Mesendoderm (in vitro differentiated cells): ENCODE measurements at regions not wholly inside any gene's neighbourhood (a gene's known extent, or its start where the extent isn't known, plus 50 kb on each side); places are given as distances from the start of the nearest gene placed in this dataset.
A peak's percentile ranks its signal among the peaks of the same experiment; 100 is the strongest.
"Not testable (repeated sequence)": the region's sequence is repeated elsewhere in the genome, so short reads cannot be mapped to it uniquely, and the experiment has no call there.

Experiments used
- DNase-seq: peaks from one replicate; pipeline ENCODE4 v3.0.0; 2013
- H2AK5ac ChIP-seq: 2 replicates; pipeline ENCODE4 v1.6.1; 2013; ENCODE audit warnings: low read length, inconsistent platforms
- H2BK120ac ChIP-seq: 2 replicates; pipeline ENCODE4 v1.6.1; 2013; ENCODE audit warnings: low read depth, mild to moderate bottlenecking, low read length, moderate library complexity, mixed read lengths
- H2BK15ac ChIP-seq: replicated peaks from 2 replicates; pipeline ENCODE4 v1.6.1; 2013; ENCODE audit warnings: low read depth, mild to moderate bottlenecking, moderate library complexity
- H2BK5ac ChIP-seq: 2 replicates; pipeline ENCODE4 v1.6.1; 2013; ENCODE audit warnings: low read length, inconsistent platforms
- H3K18ac ChIP-seq: 2 replicates; pipeline ENCODE4 v1.6.1; 2013; ENCODE audit warnings: mild to moderate bottlenecking, low read length, mixed read lengths
- H3K23ac ChIP-seq: one replicate; pipeline ENCODE4 v1.6.1; 2013; ENCODE audit warnings: low read length
- H3K27ac ChIP-seq: 2 replicates; pipeline ENCODE4 v1.5.1; 2013; ENCODE audit warnings: low read depth, mild to moderate bottlenecking, inconsistent platforms, low read length, moderate library complexity
- H3K27me3 ChIP-seq: 2 replicates; pipeline ENCODE4 v1.6.1; 2013; ENCODE audit warnings: low read length, control low read depth, mild to moderate bottlenecking, inconsistent platforms; ENCODE audit not compliant: insufficient read depth, poor library complexity
- H3K36me3 ChIP-seq: 2 replicates; pipeline ENCODE4 v1.6.1; 2013; ENCODE audit warnings: low read length, inconsistent platforms; ENCODE audit not compliant: control insufficient read depth, insufficient read depth
- H3K4ac ChIP-seq: one replicate; pipeline ENCODE4 v1.6.1; 2013; ENCODE audit warnings: low read depth, mild to moderate bottlenecking, low read length, moderate library complexity
- H3K4me1 ChIP-seq: 2 replicates; pipeline ENCODE4 v1.6.1; 2013; ENCODE audit warnings: low read depth, low read length, inconsistent platforms; ENCODE audit not compliant: control insufficient read depth
- H3K4me2 ChIP-seq: 2 replicates; pipeline ENCODE4 v1.6.1; 2013; ENCODE audit warnings: low read length
- H3K4me3 ChIP-seq: 2 replicates; pipeline ENCODE4 v1.5.1; 2013; ENCODE audit warnings: mild to moderate bottlenecking, low read length
- H3K56ac ChIP-seq: one replicate; pipeline ENCODE4 v1.6.1; 2013; ENCODE audit warnings: low read length
- H3K79me1 ChIP-seq: 2 replicates; pipeline ENCODE4 v1.6.1; 2013; ENCODE audit warnings: low read length, inconsistent platforms
- H3K79me2 ChIP-seq: 2 replicates; pipeline ENCODE4 v1.6.1; 2013; ENCODE audit warnings: mild to moderate bottlenecking, low read length; ENCODE audit not compliant: control insufficient read depth, insufficient read depth
- H3K9ac ChIP-seq: 2 replicates; pipeline ENCODE4 v1.6.1; 2013; ENCODE audit warnings: low read length, inconsistent platforms
- H4K5ac ChIP-seq: one replicate; pipeline ENCODE4 v1.6.1; 2013; ENCODE audit warnings: low read length
- H4K8ac ChIP-seq: one replicate; pipeline ENCODE4 v1.6.1; 2013; ENCODE audit warnings: low read depth, mild to moderate bottlenecking, control low read depth, low read length, moderate library complexity
- WGBS: extraction: QIAGEN DNeasy Blood & Tissue Kit; methylation state at CpG from one replicate; pipeline ENCODE4 v1.1.7; 2013; ENCODE audit warnings: low lambda C conversion rate, missing lambda C conversion rate; ENCODE audit not compliant: insufficient coverage; ENCODE audit errors: extremely low coverage; 5-methylcytosine and 5-hydroxymethylcytosine counted together

DNA sequence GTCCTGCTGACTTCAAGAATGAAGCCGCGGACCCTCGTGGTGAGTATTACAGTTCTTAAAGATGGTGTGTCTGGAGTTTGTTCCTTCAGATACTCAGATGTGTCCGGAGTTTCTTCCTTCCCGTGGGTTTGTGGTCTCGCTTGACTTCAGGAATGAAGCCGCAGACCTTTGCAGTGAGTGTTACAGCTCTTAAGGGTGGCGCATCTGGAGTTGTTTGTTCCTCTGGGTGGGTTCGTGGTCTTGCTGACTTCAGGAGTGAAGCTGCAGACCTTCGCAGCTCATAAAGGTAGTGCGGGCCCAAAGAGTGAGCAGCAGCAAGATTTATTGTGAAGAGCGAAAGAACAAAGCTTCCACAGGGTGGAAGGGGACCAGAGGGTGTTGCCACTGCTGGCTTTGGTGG lies 170.2 kb downstream of the C12orf75 start:
- H3K18ac ChIP-seq, H2AK5ac ChIP-seq, H3K4me3 ChIP-seq, H4K5ac ChIP-seq, H3K79me2 ChIP-seq, H2BK15ac ChIP-seq, DNase-seq, H3K27me3 ChIP-seq, H3K4me2 ChIP-seq, H3K56ac ChIP-seq, H2BK120ac ChIP-seq, H3K27ac ChIP-seq, H3K23ac ChIP-seq, H3K79me1 ChIP-seq, H2BK5ac ChIP-seq, H3K9ac ChIP-seq, H3K4me1 ChIP-seq, H3K4ac ChIP-seq, H4K8ac ChIP-seq, H3K36me3 ChIP-seq: not testable (repeated sequence)
- WGBS: no CpG with 5 or more reads among the region's 12 CpGs

DNA sequence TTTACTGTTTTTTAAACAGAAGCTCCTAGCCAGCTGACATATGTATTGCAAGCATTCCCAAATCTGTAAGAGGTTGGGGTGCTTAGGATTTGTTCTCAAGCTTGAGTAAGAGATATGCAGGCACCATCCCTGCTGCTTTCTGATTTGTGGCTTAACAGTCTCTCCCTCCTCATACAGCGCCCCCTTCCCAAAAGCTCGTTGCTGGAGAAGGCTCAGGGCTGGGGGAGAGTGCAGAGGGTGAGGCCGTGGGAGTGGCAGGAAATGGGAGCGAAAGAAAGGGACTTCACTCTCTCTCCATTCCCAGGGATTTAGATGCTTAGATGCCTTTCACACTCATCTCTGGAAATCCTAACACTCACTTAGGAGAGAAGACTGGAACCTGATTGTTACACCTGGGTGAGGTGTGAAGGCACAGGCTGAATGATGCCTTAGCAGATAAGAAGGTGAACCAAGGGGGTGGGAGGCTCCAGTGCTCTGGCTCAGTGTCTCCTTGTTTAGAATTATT lies 172.0 kb downstream of the C12orf75 start:
- no peaks in the 10 kb centered on the region for H3K27me3 ChIP-seq
- H3K79me1 ChIP-seq: no peaks in the 10 kb centered on the region
- H3K4me3 ChIP-seq: no peak overlapping the region
- H2AK5ac ChIP-seq: no peak overlapping the region
- no peak overlapping the region for H3K27ac ChIP-seq
- H4K8ac ChIP-seq: no peak overlapping the region
- no peak overlapping the region for H3K9ac ChIP-seq
- no peak overlapping the region for H2BK120ac ChIP-seq
- no peak overlapping the region for H3K23ac ChIP-seq
- peak overlapping the region; percentile 24 for H3K4ac ChIP-seq
- H2BK5ac ChIP-seq: no peak overlapping the region
- H4K5ac ChIP-seq: no peak overlapping the region
- no peak overlapping the region for H3K56ac ChIP-seq
- H3K36me3 ChIP-seq: no peaks in the 10 kb centered on the region
- H3K18ac ChIP-seq: peak overlapping the region; percentile 60
- H3K4me2 ChIP-seq: no peak overlapping the region
- peak; percentile 82 for DNase-seq
- no peaks in the 10 kb centered on the region for H3K79me2 ChIP-seq
- no CpG with 5 or more reads among the region's 4 CpGs for WGBS
- peaks cover 3% of the 10 kb centered on the region for H3K4me1 ChIP-seq
- H2BK15ac ChIP-seq: no peak overlapping the region

- no peak overlapping the region for H4K8ac ChIP-seq
- DNase-seq: no peak
- no peak overlapping the region for H2AK5ac ChIP-seq
- H3K79me1 ChIP-seq: no peaks in the 10 kb centered on the region
- H3K18ac ChIP-seq: no peak overlapping the region
- no peak overlapping the region for H3K4ac ChIP-seq
- no peaks in the 10 kb centered on the region for H3K36me3 ChIP-seq
- H3K4me3 ChIP-seq: no peak overlapping the region
- H3K9ac ChIP-seq: no peak overlapping the region
- no peak overlapping the region for H3K27ac ChIP-seq
- H3K23ac ChIP-seq: no peak overlapping the region
- no peaks in the 10 kb centered on the region for H3K79me2 ChIP-seq
- no peaks in the 10 kb centered on the region for H3K27me3 ChIP-seq
- no CpG with 5 or more reads among the region's 1 CpG for WGBS
- H3K4me1 ChIP-seq: peaks cover 3% of the 10 kb centered on the region
- no peak overlapping the region for H2BK120ac ChIP-seq
- no peak overlapping the region for H3K4me2 ChIP-seq
- no peak overlapping the region for H2BK5ac ChIP-seq
- no peak overlapping the region for H3K56ac ChIP-seq
- no peak overlapping the region for H4K5ac ChIP-seq
- no peak overlapping the region for H2BK15ac ChIP-seq
Measured at GRCh38 chr12:105503619-105504018, 173.1 kb downstream of the C12orf75 start.

GRCh38 chr12:105504286-105504685 lies 173.8 kb downstream of the C12orf75 start:
- Histone ChIP-seq H4K8ac (no peak overlapping the region), H3K4me3 (no peak overlapping the region), H3K36me3 (no peaks in the 10 kb centered on the region), H3K27ac (no peak overlapping the region), H4K5ac (no peak overlapping the region), H3K18ac (no peak overlapping the region), H3K4me2 (no peak overlapping the region), H3K4ac (no peak overlapping the region), H2BK120ac (no peak overlapping the region), H3K79me2 (no peaks in the 10 kb centered on the region), H3K23ac (no peak overlapping the region), H3K56ac (no peak overlapping the region), H3K27me3 (no peaks in the 10 kb centered on the region), H3K9ac (no peak overlapping the region), H2AK5ac (no peak overlapping the region), H3K4me1 (peaks cover 3% of the 10 kb centered on the region), H2BK15ac (no peak overlapping the region), H2BK5ac (no peak overlapping the region), H3K79me1 (no peaks in the 10 kb centered on the region)
- DNase-seq: peak; percentile 30
- WGBS: no CpG with 5 or more reads among the region's 7 CpGs

DNA sequence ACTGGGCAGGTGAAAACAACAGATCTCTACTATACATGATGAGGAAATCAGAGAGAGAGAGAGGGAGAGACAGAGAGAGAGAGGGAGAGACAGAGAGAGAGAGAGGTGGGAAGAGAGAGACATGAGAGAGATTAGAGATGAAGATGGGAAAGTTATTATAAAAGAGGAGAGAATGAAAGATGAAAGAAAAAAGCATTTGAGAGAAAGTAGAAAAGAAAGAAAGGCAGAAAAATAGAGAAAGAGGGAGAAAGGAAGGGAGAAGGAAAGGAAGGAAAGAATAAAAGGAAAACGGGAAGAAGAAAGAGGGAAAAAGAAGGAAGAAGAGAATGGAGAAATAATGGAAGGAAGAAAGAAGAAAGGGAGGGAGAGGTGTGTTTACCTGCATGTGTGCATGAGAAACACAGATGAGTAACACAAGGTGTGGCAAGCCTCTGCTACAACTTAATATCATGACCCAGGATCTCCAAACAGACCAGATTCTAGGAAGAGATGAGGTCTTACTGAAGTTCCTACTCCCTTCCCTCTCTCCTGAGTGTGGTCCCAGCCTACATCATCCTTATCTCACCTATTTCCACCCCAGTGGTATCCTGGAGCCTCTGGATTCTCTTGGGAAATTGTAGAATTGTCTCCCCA lies 176.3 kb downstream of the C12orf75 start:
- Histone ChIP-seq H3K56ac (no peak overlapping the region), H4K8ac (no peak overlapping the region), H3K9ac (no peak overlapping the region), H3K27ac (no peak overlapping the region), H3K4ac (no peak overlapping the region), H3K36me3 (no peaks in the 10 kb centered on the region), H2BK15ac (no peak overlapping the region), H3K4me3 (no peak overlapping the region), H2BK120ac (no peak overlapping the region), H2BK5ac (no peak overlapping the region), H3K4me1 (peaks cover 3% of the 10 kb centered on the region), H3K27me3 (no peaks in the 10 kb centered on the region), H4K5ac (no peak overlapping the region), H3K79me2 (no peaks in the 10 kb centered on the region), H3K4me2 (no peak overlapping the region), H3K23ac (no peak overlapping the region), H3K18ac (no peak overlapping the region), H2AK5ac (no peak overlapping the region), H3K79me1 (no peaks in the 10 kb centered on the region)
- WGBS: 100% methylated on average over 1 of the region's 1 CpG
- no peak for DNase-seq
